NT2/D1 (cell line): ENCODE measurements at regions not wholly inside any gene's neighbourhood (a gene's known extent, or its start where the extent isn't known, plus 50 kb on each side); places are given as distances from the start of the nearest gene placed in this dataset.

Experiments used
- DNase-seq: peaks from one replicate; pipeline ENCODE4 v3.0.0-alpha.2; 2011; ENCODE audit warnings: low read depth, low spot score
- H3K27me3 ChIP-seq: 2 replicates; pipeline ENCODE4 v1.6.0; 2011; ENCODE audit warnings: mild to moderate bottlenecking; ENCODE audit not compliant: insufficient read length, insufficient read depth
- H3K36me3 ChIP-seq: 2 replicates; pipeline ENCODE4 v1.6.1; 2011; ENCODE audit warnings: mild to moderate bottlenecking, low read length, mixed read lengths; ENCODE audit not compliant: insufficient read depth, insufficient read length
- H3K4me1 ChIP-seq: 2 replicates; pipeline ENCODE4 v1.5.1; 2011; ENCODE audit not compliant: insufficient read depth, insufficient read length
- H3K4me3 ChIP-seq: 2 replicates; pipeline ENCODE4 v1.5.1; 2011; ENCODE audit warnings: low read depth; ENCODE audit not compliant: insufficient read length
- H3K9ac ChIP-seq: 2 replicates; pipeline ENCODE4 v1.6.0; 2011; ENCODE audit warnings: low read depth; ENCODE audit not compliant: insufficient read length
- H3K9me3 ChIP-seq: 2 replicates; pipeline ENCODE4 v1.5.1; 2011; ENCODE audit warnings: mild to moderate bottlenecking, low read length; ENCODE audit not compliant: insufficient read depth
- SUZ12 ChIP-seq: IDR thresholded peaks from 2 replicates; pipeline ENCODE4 v1.6.1; 2011; ENCODE audit not compliant: insufficient read length, insufficient read depth; ENCODE audit errors: extremely low read depth
- YY1 ChIP-seq: IDR thresholded peaks from 2 replicates; pipeline ENCODE4 v1.6.1; 2011; ENCODE audit not compliant: insufficient read length, insufficient read depth
- ZNF274 ChIP-seq: IDR thresholded peaks from 2 replicates; pipeline ENCODE4 v1.6.1; 2011; ENCODE audit warnings: mild to moderate bottlenecking, low read depth, low read length

DNA sequence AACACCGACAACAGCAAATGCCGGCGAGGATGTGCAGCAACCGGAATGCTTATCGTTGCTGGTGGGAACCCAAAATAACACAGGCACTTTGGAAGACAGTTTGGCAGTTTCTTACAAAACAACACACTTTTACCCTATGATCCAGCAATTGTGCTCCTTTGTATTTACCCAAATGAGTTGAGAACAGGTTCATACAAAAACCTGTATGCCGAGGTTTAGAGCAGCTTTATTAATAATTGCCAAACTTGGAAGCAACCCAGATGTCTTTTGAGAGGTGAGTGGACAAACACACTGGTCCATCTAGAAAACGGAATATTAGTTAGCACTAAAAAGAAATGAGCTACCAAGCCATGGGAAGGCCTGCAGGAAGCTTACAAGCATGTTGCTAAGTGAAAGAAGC lies 118.9 kb downstream of the CTTN start:
- peaks cover 2% of the 10 kb centered on the region for H3K4me1 ChIP-seq

DNA sequence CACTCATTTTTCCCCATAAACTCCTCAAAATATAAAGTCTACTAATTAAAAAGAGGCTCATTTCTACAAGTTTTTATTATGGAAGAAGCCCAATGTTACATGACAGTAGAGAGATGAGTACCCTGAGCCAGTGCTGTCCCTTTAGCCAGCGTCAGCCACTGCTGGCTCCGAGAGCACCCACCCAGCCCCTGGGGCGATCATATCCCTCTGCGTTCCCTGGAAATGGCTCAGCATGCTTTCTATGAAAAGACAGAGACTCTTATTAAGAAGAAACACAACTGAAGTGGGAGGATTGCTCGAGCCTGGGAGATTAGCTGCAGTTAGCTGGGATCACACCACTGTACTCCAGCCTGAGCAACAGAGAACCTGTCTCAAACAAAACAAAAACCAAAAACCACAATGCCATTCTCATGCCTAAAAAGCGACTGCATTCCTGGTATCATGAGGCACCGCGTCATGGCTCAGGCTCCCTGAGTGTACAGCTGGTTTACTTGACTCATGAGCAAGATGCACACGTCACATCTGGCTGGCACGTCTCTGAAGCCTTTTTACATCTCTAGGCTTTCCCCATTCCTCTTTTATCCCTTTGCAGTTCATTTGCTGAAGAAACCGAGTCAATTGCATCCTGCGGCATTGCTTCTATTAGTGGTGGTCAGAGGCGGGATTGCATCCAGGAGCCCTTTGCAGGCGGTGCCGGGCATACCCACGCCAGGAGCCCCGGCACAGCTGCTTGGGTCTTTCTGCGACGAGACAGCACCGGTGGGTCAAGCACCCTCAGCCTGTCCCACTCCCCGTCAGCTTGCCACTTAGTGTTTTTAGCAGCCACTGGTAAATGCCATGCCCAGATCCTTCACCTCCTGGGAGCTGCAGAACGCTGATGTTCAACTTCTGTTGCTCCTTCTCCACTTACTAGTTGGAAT lies 119.9 kb downstream of the CTTN start:
- TF ChIP-seq ZNF274: no peak
- no peak for TF ChIP-seq SUZ12
- TF ChIP-seq YY1: no peak
- Histone ChIP-seq H3K4me1 (peaks cover 2% of the 10 kb centered on the region), H3K36me3 (no peaks in the 10 kb centered on the region), H3K9ac (no peak overlapping the region), H3K4me3 (no peak overlapping the region), H3K9me3 (peaks cover 6% of the 10 kb centered on the region), H3K27me3 (no peaks in the 10 kb centered on the region)
- DNase-seq: no peak

More for the DNA sequence above, 118.9 kb downstream of the CTTN start:
- Histone ChIP-seq H3K9ac (no peak overlapping the region), H3K27me3 (no peaks in the 10 kb centered on the region), H3K4me3 (no peak overlapping the region), H3K36me3 (no peaks in the 10 kb centered on the region), H3K9me3 (peaks cover 16% of the 10 kb centered on the region)
- DNase-seq: no peak
- no peak for TF ChIP-seq YY1
- TF ChIP-seq SUZ12: no peak
- no peak for TF ChIP-seq ZNF274

DNA sequence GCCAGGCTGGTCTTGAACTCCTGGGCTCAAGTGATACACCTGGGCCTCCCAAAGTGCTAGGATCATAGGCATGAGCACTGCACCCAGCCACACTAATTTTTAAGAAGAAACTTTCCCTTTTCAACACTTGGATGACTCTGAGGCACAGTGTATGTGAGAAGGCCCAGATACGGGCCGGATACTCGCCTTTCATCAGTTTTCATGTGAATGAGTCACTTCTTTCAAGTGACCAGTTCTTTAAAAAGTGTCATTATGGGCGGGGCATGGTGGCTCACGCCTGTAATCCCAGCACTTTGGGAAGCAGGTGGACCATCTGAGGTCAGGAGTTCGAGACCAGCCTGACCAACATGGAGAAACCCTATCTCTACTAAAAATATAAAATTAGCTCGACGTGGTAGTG lies 120.8 kb downstream of the CTTN start:
- H3K27me3 ChIP-seq: no peaks in the 10 kb centered on the region

DNA sequence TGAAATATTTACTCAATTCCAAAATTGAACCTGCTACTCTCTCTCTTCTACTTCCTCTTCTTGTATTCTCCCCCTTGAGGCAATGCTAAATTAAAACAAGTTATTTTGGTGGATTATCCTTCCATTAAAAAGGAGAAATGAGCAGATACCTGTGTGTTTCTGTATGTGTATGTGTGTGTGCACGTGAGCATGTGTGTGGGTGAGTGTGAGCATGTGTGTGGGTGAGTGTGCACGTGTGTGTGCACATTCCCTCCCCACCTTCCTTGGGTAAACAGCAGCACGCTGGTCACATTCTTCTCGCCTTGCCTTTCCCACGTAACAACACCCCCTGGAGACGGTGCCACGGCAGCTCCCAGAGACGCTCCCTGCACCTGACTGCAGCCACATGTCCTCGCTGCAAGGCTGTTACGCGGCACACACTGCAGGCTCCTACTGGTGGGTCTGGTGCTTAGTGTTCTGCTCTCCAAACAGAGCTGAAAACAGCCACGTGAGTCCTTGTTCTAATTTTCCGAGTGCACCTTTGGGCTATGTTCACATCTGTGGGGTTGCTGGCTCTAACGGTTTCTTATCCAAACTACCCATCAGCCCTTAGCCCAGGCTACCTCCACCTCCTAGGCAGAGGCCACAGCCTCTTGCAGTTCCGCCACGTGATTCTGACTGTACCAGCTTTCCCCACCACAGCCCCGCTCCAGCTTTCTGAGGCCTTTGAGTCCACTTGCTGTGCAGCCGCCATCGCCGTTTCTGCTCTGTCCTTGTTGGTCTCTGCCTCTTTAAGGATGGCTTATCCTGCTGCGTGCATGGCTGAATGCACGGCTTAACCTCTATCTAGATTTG lies 123.4 kb downstream of the CTTN start:
- Histone ChIP-seq H3K4me3 (no peak overlapping the region), H3K36me3 (no peaks in the 10 kb centered on the region), H3K9me3 (no peaks in the 10 kb centered on the region), H3K4me1 (peaks cover 22% of the 10 kb centered on the region), H3K9ac (no peak overlapping the region), H3K27me3 (no peaks in the 10 kb centered on the region)
- no peak for DNase-seq
- no peak for TF ChIP-seq YY1
- no peak for TF ChIP-seq ZNF274
- TF ChIP-seq SUZ12: no peak

More for the DNA sequence above, 120.8 kb downstream of the CTTN start:
- no peak for TF ChIP-seq ZNF274
- TF ChIP-seq SUZ12: no peak
- no peak for TF ChIP-seq YY1
- no peak overlapping the region for H3K9ac ChIP-seq
- H3K4me3 ChIP-seq: no peak overlapping the region
- no peaks in the 10 kb centered on the region for H3K36me3 ChIP-seq
- H3K9me3 ChIP-seq: no peaks in the 10 kb centered on the region
- DNase-seq: no peak
- peaks cover 11% of the 10 kb centered on the region for H3K4me1 ChIP-seq

DNA sequence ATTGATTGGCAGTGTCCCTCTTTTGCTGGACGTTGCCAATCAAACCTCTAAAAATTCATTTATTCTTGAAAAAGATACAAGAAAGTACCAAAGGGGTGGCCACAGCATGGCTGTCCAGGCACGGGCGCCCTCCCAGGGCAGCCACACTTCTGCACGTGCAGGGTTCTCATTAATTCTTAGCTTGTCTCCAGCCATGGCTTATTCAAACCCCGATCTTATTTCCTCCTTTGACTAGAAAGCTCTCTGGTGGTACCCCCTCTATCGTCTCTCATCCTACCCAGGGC lies 123.9 kb downstream of the CTTN start:
- no peaks in the 10 kb centered on the region for H3K9me3 ChIP-seq
- peaks cover 22% of the 10 kb centered on the region for H3K4me1 ChIP-seq
- H3K27me3 ChIP-seq: no peaks in the 10 kb centered on the region
- TF ChIP-seq ZNF274: no peak
- no peak for TF ChIP-seq YY1
- TF ChIP-seq SUZ12: no peak
- H3K4me3 ChIP-seq: no peak overlapping the region
- no peaks in the 10 kb centered on the region for H3K36me3 ChIP-seq
- H3K9ac ChIP-seq: no peak overlapping the region
- no peak for DNase-seq

DNA sequence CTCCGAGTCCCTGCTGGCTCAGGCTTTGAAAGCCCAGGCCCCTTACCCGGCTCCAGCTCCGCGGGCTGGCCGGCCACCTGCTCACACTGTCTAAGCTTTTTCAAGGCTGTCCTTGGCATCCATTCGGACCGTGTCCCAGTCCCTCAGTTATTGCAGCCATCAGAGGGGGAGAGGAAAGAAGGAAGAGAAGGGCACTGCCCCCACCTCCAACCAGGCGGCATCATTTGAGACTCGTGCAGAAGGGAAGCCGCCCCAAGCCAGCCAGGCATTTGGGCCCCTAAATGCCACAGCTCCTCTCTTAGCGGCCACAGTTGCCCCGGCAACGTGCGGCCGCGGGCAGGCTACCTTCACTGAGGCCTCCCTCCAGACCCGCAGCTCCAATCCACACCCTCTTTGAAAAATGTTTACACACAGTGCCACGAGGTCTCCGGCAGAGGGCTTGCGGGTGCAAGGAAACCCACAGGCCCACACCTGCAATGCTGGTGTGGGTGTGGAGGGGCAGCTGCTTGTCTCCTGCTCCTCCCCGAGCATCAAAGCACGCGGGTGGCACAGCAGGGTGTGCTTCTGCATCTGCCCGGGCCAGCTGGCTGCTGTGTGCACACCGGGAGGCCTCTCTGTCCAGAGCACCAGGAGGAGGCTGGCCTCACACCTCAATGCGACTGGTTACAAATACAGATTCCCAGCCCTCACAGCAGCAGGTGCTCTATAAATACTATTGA lies 124.4 kb downstream of the CTTN start:
- DNase-seq: no peak
- Histone ChIP-seq H3K27me3 (no peaks in the 10 kb centered on the region), H3K9ac (no peak overlapping the region), H3K4me1 (peaks cover 23% of the 10 kb centered on the region), H3K36me3 (no peaks in the 10 kb centered on the region), H3K9me3 (no peaks in the 10 kb centered on the region), H3K4me3 (no peak overlapping the region)
- TF ChIP-seq ZNF274 (no peak), SUZ12 (no peak), YY1 (no peak)
